ENCODE measurements at regions not wholly inside any gene's neighbourhood (a gene's known extent, or its start where the extent isn't known, plus 50 kb on each side); places are given as distances from the start of the nearest gene placed in this dataset.

DNA sequence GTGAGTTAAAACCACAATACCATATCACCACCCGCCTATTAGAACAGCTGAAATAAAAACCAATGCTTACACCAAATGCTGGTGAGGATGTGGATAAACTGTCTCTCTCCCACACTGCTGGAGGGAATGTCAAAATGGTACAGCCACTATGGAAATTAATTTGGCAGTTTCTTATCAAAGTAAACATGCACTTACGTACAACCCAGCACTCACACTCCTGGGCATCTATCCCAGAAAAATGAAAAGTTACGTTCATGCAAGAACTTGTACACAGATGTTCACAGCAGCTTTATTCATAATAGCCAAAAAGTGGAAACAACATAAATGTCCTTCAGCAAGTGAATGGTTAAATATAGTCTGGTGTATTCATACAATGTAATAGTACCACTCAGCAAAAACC lies 173.2 kb upstream of the MYOCD start:
- Histone ChIP-seq H3K4me3 (no peak overlapping the region), H3K27ac (no peak overlapping the region), H3K9me3 (ENCODE audit: low read depth, low read length) (no peaks in the 10 kb centered on the region), H3K9ac (ENCODE audit: insufficient read length) (no peak overlapping the region), H3K36me3 (ENCODE audit: insufficient read depth, low read length) (no peaks in the 10 kb centered on the region)
- no peak for DNase-seq (ENCODE audit: low read depth, low spot score)
- TF ChIP-seq EZH2 (IDR thresholded peaks at IDR 0.05) (no peak), POLR2AphosphoS5 (IDR thresholded peaks at IDR 0.05; ENCODE audit: borderline replicate concordance, low read depth, low read length) (no peak), FOXP2 (optimal IDR thresholded peaks at IDR 0.05; ENCODE audit: control extremely low read depth, extremely low read length, insufficient read depth) (no peak)

DNA sequence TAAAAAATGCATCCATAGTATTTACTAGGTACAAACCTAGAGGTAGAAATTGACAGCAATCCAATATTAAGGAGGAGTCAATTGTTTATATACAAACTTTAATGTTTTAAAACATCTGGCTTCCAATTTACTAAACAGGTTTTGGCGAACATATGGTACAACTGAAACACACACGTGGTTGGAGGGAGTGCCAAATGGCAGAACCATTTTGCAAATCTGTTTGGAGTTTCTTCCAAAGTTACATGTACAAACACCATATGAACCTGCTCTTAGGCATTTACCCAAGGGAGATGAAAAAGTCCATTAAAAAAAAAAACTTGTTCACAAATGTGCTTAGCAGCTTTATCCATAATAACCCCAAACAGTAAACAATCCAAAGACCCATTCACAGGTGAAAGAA lies 159.8 kb upstream of the MYOCD start:
- Histone ChIP-seq H3K4me3 (no peak overlapping the region), H3K9ac (ENCODE audit: insufficient read length) (no peak overlapping the region), H3K27ac (no peak overlapping the region), H3K36me3 (ENCODE audit: insufficient read depth, low read length) (no peaks in the 10 kb centered on the region), H3K9me3 (ENCODE audit: low read depth, low read length) (no peaks in the 10 kb centered on the region)
- DNase-seq (ENCODE audit: low read depth, low spot score): no peak
- TF ChIP-seq POLR2AphosphoS5 (IDR thresholded peaks at IDR 0.05; ENCODE audit: borderline replicate concordance, low read depth, low read length): no peak
- TF ChIP-seq EZH2 (IDR thresholded peaks at IDR 0.05): no peak
- TF ChIP-seq FOXP2 (optimal IDR thresholded peaks at IDR 0.05; ENCODE audit: control extremely low read depth, extremely low read length, insufficient read depth): no peak

GRCh38 chr17:12507026-12507595 lies 158.6 kb upstream of the MYOCD start:
- H3K9ac ChIP-seq (ENCODE audit: insufficient read length): no peak overlapping the region
- TF ChIP-seq EZH2 (IDR thresholded peaks at IDR 0.05): no peak
- no peak for TF ChIP-seq FOXP2 (optimal IDR thresholded peaks at IDR 0.05; ENCODE audit: control extremely low read depth, extremely low read length, insufficient read depth)
- no peak for TF ChIP-seq POLR2AphosphoS5 (IDR thresholded peaks at IDR 0.05; ENCODE audit: borderline replicate concordance, low read depth, low read length)
- no peak overlapping the region for H3K27ac ChIP-seq
- DNase-seq (ENCODE audit: low read depth, low spot score): no peak
- no peaks in the 10 kb centered on the region for H3K9me3 ChIP-seq (ENCODE audit: low read depth, low read length)
- H3K4me3 ChIP-seq: no peak overlapping the region
- H3K36me3 ChIP-seq (ENCODE audit: insufficient read depth, low read length): no peaks in the 10 kb centered on the region

- Histone ChIP-seq H3K27ac (no peak overlapping the region), H3K9ac (ENCODE audit: insufficient read length) (no peak overlapping the region), H3K36me3 (ENCODE audit: insufficient read depth, low read length) (no peaks in the 10 kb centered on the region), H3K4me3 (no peak overlapping the region), H3K9me3 (ENCODE audit: low read depth, low read length) (no peaks in the 10 kb centered on the region)
- no peak for DNase-seq (ENCODE audit: low read depth, low spot score)
- TF ChIP-seq POLR2AphosphoS5 (IDR thresholded peaks at IDR 0.05; ENCODE audit: borderline replicate concordance, low read depth, low read length) (no peak), EZH2 (IDR thresholded peaks at IDR 0.05) (no peak), FOXP2 (optimal IDR thresholded peaks at IDR 0.05; ENCODE audit: control extremely low read depth, extremely low read length, insufficient read depth) (no peak)
These were observed 155.9 kb upstream of the MYOCD start for GRCh38 chr17:12509801-12510200.

- Histone ChIP-seq H3K27ac (no peak overlapping the region), H3K4me3 (no peak overlapping the region), H3K9me3 (ENCODE audit: low read depth, low read length) (no peaks in the 10 kb centered on the region), H3K36me3 (ENCODE audit: insufficient read depth, low read length) (no peaks in the 10 kb centered on the region), H3K9ac (ENCODE audit: insufficient read length) (no peak overlapping the region)
- DNase-seq (ENCODE audit: low read depth, low spot score): no peak
- no peak for TF ChIP-seq EZH2 (IDR thresholded peaks at IDR 0.05)
- no peak for TF ChIP-seq POLR2AphosphoS5 (IDR thresholded peaks at IDR 0.05; ENCODE audit: borderline replicate concordance, low read depth, low read length)
- TF ChIP-seq FOXP2 (optimal IDR thresholded peaks at IDR 0.05; ENCODE audit: control extremely low read depth, extremely low read length, insufficient read depth): no peak
These were observed 155.2 kb upstream of the MYOCD start for GRCh38 chr17:12510535-12510934.

DNA sequence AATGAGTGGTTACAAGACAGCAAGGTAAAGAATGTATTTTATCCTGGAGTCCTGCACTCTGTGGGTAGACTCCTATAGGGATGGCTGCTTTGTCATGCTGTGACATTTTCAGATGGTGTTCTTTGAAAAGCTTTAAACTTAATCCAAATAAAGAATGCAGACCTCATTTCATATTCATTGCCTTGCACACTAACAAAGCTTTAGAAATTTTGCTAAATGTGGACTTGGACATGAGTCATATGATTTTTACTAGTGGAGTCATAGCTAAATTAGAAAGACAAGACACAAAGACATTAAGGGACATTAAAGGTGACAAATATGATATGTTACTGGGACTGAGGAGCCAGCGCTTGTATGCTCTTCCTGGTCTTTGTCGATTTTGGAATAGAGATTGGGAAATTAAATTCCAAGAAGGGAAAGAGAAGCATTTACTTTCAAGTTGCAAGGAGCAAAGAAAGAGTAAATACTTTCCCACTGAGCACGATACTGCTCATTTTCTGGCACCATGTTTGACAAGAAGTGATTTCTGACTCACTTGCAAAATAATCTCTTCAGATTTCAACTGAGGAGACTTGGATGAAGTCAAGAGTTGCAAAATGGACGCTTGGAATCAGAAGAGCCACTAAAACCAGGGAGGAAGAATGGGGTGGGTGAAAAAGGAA lies 152.9 kb upstream of the MYOCD start:
- TF ChIP-seq FOXP2 (optimal IDR thresholded peaks at IDR 0.05; ENCODE audit: control extremely low read depth, extremely low read length, insufficient read depth): no peak
- TF ChIP-seq POLR2AphosphoS5 (IDR thresholded peaks at IDR 0.05; ENCODE audit: borderline replicate concordance, low read depth, low read length): no peak
- no peak for TF ChIP-seq EZH2 (IDR thresholded peaks at IDR 0.05)
- H3K4me3 ChIP-seq: no peak overlapping the region
- no peak for DNase-seq (ENCODE audit: low read depth, low spot score)
- H3K9me3 ChIP-seq (ENCODE audit: low read depth, low read length): no peaks in the 10 kb centered on the region
- H3K27ac ChIP-seq: no peak overlapping the region
- no peak overlapping the region for H3K9ac ChIP-seq (ENCODE audit: insufficient read length)
- no peaks in the 10 kb centered on the region for H3K36me3 ChIP-seq (ENCODE audit: insufficient read depth, low read length)

- DNase-seq (ENCODE audit: low read depth, low spot score): no peak
These were observed 151.1 kb upstream of the MYOCD start for GRCh38 chr17:12514596-12514995.

DNA sequence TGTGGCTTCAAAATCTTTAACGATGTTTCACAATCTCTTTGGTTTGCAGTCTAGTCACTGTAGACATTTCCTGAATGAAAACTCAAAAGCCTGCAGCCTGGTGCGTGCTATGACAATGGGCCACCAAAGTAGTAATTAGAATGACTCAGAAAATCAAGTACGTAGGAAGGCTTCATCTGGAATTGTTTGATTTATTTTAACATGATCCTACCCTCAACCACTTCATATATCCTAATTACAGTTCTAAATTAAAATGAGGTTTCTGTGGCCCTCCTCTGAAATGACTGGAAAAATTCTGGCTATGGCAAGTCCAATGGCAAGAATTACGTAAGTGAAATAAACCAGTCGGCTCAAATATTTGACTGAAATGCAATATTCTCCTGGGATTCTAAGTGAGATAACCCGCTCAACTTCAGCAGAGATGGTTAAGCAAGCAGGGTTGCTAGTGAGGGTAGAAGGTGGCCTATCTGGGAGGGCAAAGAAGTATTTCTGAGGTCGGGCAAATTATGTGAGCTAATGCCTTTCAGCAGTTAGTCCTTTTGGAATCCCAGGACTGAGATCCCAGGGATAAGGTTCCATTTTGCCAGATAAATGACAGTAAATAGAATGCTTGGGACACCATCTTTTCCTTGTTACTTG lies 145.6 kb upstream of the MYOCD start:
- DNase-seq (ENCODE audit: low read depth, low spot score): no peak
- Histone ChIP-seq H3K9ac (ENCODE audit: insufficient read length) (no peak overlapping the region), H3K4me3 (no peak overlapping the region), H3K36me3 (ENCODE audit: insufficient read depth, low read length) (no peaks in the 10 kb centered on the region), H3K9me3 (ENCODE audit: low read depth, low read length) (no peaks in the 10 kb centered on the region), H3K27ac (no peak overlapping the region)
- no peak for TF ChIP-seq FOXP2 (optimal IDR thresholded peaks at IDR 0.05; ENCODE audit: control extremely low read depth, extremely low read length, insufficient read depth)
- TF ChIP-seq EZH2 (IDR thresholded peaks at IDR 0.05): no peak

More at GRCh38 chr17:12514596-12514995, 151.1 kb upstream of the MYOCD start:
- H3K36me3 ChIP-seq (ENCODE audit: insufficient read depth, low read length): no peaks in the 10 kb centered on the region
- no peaks in the 10 kb centered on the region for H3K9me3 ChIP-seq (ENCODE audit: low read depth, low read length)
- no peak overlapping the region for H3K4me3 ChIP-seq
- H3K27ac ChIP-seq: no peak overlapping the region
- H3K9ac ChIP-seq (ENCODE audit: insufficient read length): no peak overlapping the region
- TF ChIP-seq POLR2AphosphoS5 (IDR thresholded peaks at IDR 0.05; ENCODE audit: borderline replicate concordance, low read depth, low read length) (no peak), FOXP2 (optimal IDR thresholded peaks at IDR 0.05; ENCODE audit: control extremely low read depth, extremely low read length, insufficient read depth) (no peak), EZH2 (IDR thresholded peaks at IDR 0.05) (no peak)
